ENCODE measurements at regions not wholly inside any gene's neighbourhood (a gene's known extent, or its start where the extent isn't known, plus 50 kb on each side); places are given as distances from the start of the nearest gene placed in this dataset.

- H3K79me2 ChIP-seq (ENCODE audit: low read length) = no peaks in the 10 kb centered on the region
- no peak overlapping the region for H3K4me2 ChIP-seq (ENCODE audit: low read depth, low read length, poor library complexity, severe bottlenecking)
- H3K27ac ChIP-seq (ENCODE audit: low read length) = no peak overlapping the region
- no peaks in the 10 kb centered on the region for H3K27me3 ChIP-seq (ENCODE audit: low read length)
- H3K4me1 ChIP-seq (ENCODE audit: low read length) = peaks cover 3% of the 10 kb centered on the region; the same call in 1 of the 2 replicates
- no peaks in the 10 kb centered on the region for H3K9me2 ChIP-seq (replicated peaks; ENCODE audit: insufficient read depth, low read length)
- H2AFZ ChIP-seq (ENCODE audit: low read length) = no peak overlapping the region
- H4K20me1 ChIP-seq (ENCODE audit: insufficient read depth, low read depth, low read length) = no peaks in the 10 kb centered on the region
- H3K4me3 ChIP-seq (ENCODE audit: low read length) = no peak overlapping the region
- no peaks in the 10 kb centered on the region for H3K36me3 ChIP-seq (ENCODE audit: insufficient read depth, low read length)
- H3K9ac ChIP-seq (ENCODE audit: low read length) = no peak overlapping the region
- no peaks in the 10 kb centered on the region for H3K9me3 ChIP-seq (ENCODE audit: low read length)
- peak; percentile 47 for DNase-seq
Measured at GRCh38 chr16:50941681-50942080, 199.8 kb downstream of the CYLD start.

- no peak overlapping the region for H3K4me3 ChIP-seq (ENCODE audit: low read length)
- H3K79me2 ChIP-seq (ENCODE audit: low read length) = no peaks in the 10 kb centered on the region
- H4K20me1 ChIP-seq (ENCODE audit: insufficient read depth, low read depth, low read length) = no peaks in the 10 kb centered on the region
- no peaks in the 10 kb centered on the region for H3K36me3 ChIP-seq (ENCODE audit: insufficient read depth, low read length)
- peaks cover 3% of the 10 kb centered on the region; the same call in 1 of the 2 replicates for H3K4me1 ChIP-seq (ENCODE audit: low read length)
- no peak overlapping the region for H3K27ac ChIP-seq (ENCODE audit: low read length)
- no peak overlapping the region for H2AFZ ChIP-seq (ENCODE audit: low read length)
- no peak for DNase-seq
- H3K27me3 ChIP-seq (ENCODE audit: low read length) = no peaks in the 10 kb centered on the region
- no peaks in the 10 kb centered on the region for H3K9me2 ChIP-seq (replicated peaks; ENCODE audit: insufficient read depth, low read length)
- H3K4me2 ChIP-seq (ENCODE audit: low read depth, low read length, poor library complexity, severe bottlenecking) = no peak overlapping the region
- H3K9ac ChIP-seq (ENCODE audit: low read length) = no peak overlapping the region
- H3K9me3 ChIP-seq (ENCODE audit: low read length) = no peaks in the 10 kb centered on the region
Measured at GRCh38 chr16:50940275-50940854, 198.5 kb downstream of the CYLD start.

GRCh38 chr16:50939356-50939755 lies 197.5 kb downstream of the CYLD start:
- DNase-seq = no peak
- Histone ChIP-seq H3K4me1 (ENCODE audit: low read length) (peaks cover 3% of the 10 kb centered on the region; the same call in 1 of the 2 replicates), H3K79me2 (ENCODE audit: low read length) (no peaks in the 10 kb centered on the region), H2AFZ (ENCODE audit: low read length) (no peak overlapping the region), H3K4me3 (ENCODE audit: low read length) (no peak overlapping the region), H3K9me3 (ENCODE audit: low read length) (no peaks in the 10 kb centered on the region), H3K27ac (ENCODE audit: low read length) (no peak overlapping the region), H3K4me2 (ENCODE audit: low read depth, low read length, poor library complexity, severe bottlenecking) (no peak overlapping the region), H4K20me1 (ENCODE audit: insufficient read depth, low read depth, low read length) (no peaks in the 10 kb centered on the region), H3K9ac (ENCODE audit: low read length) (no peak overlapping the region), H3K27me3 (ENCODE audit: low read length) (no peaks in the 10 kb centered on the region), H3K9me2 (replicated peaks; ENCODE audit: insufficient read depth, low read length) (no peaks in the 10 kb centered on the region), H3K36me3 (ENCODE audit: insufficient read depth, low read length) (no peaks in the 10 kb centered on the region)

GRCh38 chr16:50938932-50939331 lies 197.0 kb downstream of the CYLD start:
- no peak for DNase-seq
- Histone ChIP-seq H3K27me3 (ENCODE audit: low read length) (no peaks in the 10 kb centered on the region), H3K27ac (ENCODE audit: low read length) (no peak overlapping the region), H3K9ac (ENCODE audit: low read length) (no peak overlapping the region), H3K9me3 (ENCODE audit: low read length) (no peaks in the 10 kb centered on the region), H3K4me3 (ENCODE audit: low read length) (no peak overlapping the region), H3K4me2 (ENCODE audit: low read depth, low read length, poor library complexity, severe bottlenecking) (no peak overlapping the region), H3K4me1 (ENCODE audit: low read length) (peaks cover 3% of the 10 kb centered on the region; the same call in 1 of the 2 replicates), H2AFZ (ENCODE audit: low read length) (no peak overlapping the region), H3K79me2 (ENCODE audit: low read length) (no peaks in the 10 kb centered on the region), H3K36me3 (ENCODE audit: insufficient read depth, low read length) (no peaks in the 10 kb centered on the region), H3K9me2 (replicated peaks; ENCODE audit: insufficient read depth, low read length) (no peaks in the 10 kb centered on the region), H4K20me1 (ENCODE audit: insufficient read depth, low read depth, low read length) (no peaks in the 10 kb centered on the region)

GRCh38 chr16:50933262-50933661 lies 191.4 kb downstream of the CYLD start:
- H3K9me3 ChIP-seq (ENCODE audit: low read length) = no peaks in the 10 kb centered on the region
- no peak overlapping the region for H3K9ac ChIP-seq (ENCODE audit: low read length)
- no peaks in the 10 kb centered on the region for H4K20me1 ChIP-seq (ENCODE audit: insufficient read depth, low read depth, low read length)
- no peaks in the 10 kb centered on the region for H3K36me3 ChIP-seq (ENCODE audit: insufficient read depth, low read length)
- H3K4me1 ChIP-seq (ENCODE audit: low read length) = no peaks in the 10 kb centered on the region
- no peaks in the 10 kb centered on the region for H3K27me3 ChIP-seq (ENCODE audit: low read length)
- no peaks in the 10 kb centered on the region for H3K9me2 ChIP-seq (replicated peaks; ENCODE audit: insufficient read depth, low read length)
- DNase-seq = no peak
- H3K79me2 ChIP-seq (ENCODE audit: low read length) = no peaks in the 10 kb centered on the region
- H3K4me2 ChIP-seq (ENCODE audit: low read depth, low read length, poor library complexity, severe bottlenecking) = no peak overlapping the region
- no peak overlapping the region for H2AFZ ChIP-seq (ENCODE audit: low read length)
- no peak overlapping the region for H3K27ac ChIP-seq (ENCODE audit: low read length)
- no peak overlapping the region for H3K4me3 ChIP-seq (ENCODE audit: low read length)

GRCh38 chr16:50932348-50932935 lies 190.6 kb downstream of the CYLD start:
- Histone ChIP-seq H4K20me1 (ENCODE audit: insufficient read depth, low read depth, low read length) (no peaks in the 10 kb centered on the region), H3K4me2 (ENCODE audit: low read depth, low read length, poor library complexity, severe bottlenecking) (no peak overlapping the region), H3K9me2 (replicated peaks; ENCODE audit: insufficient read depth, low read length) (no peaks in the 10 kb centered on the region), H3K27ac (ENCODE audit: low read length) (no peak overlapping the region), H3K4me3 (ENCODE audit: low read length) (no peak overlapping the region), H3K27me3 (ENCODE audit: low read length) (no peaks in the 10 kb centered on the region), H3K9me3 (ENCODE audit: low read length) (no peaks in the 10 kb centered on the region), H3K4me1 (ENCODE audit: low read length) (no peaks in the 10 kb centered on the region), H2AFZ (ENCODE audit: low read length) (no peak overlapping the region), H3K79me2 (ENCODE audit: low read length) (no peaks in the 10 kb centered on the region), H3K9ac (ENCODE audit: low read length) (no peak overlapping the region), H3K36me3 (ENCODE audit: insufficient read depth, low read length) (no peaks in the 10 kb centered on the region)
- DNase-seq = no peak

GRCh38 chr16:50928065-50928464 lies 186.2 kb downstream of the CYLD start:
- no peak for DNase-seq
- no peaks in the 10 kb centered on the region for H3K27me3 ChIP-seq (ENCODE audit: low read length)
- H4K20me1 ChIP-seq (ENCODE audit: insufficient read depth, low read depth, low read length) = no peaks in the 10 kb centered on the region
- no peak overlapping the region for H3K4me2 ChIP-seq (ENCODE audit: low read depth, low read length, poor library complexity, severe bottlenecking)
- H3K9ac ChIP-seq (ENCODE audit: low read length) = no peak overlapping the region
- H3K4me1 ChIP-seq (ENCODE audit: low read length) = no peaks in the 10 kb centered on the region
- H3K9me2 ChIP-seq (replicated peaks; ENCODE audit: insufficient read depth, low read length) = no peaks in the 10 kb centered on the region
- no peak overlapping the region for H3K27ac ChIP-seq (ENCODE audit: low read length)
- no peaks in the 10 kb centered on the region for H3K9me3 ChIP-seq (ENCODE audit: low read length)
- H3K4me3 ChIP-seq (ENCODE audit: low read length) = no peak overlapping the region
- H2AFZ ChIP-seq (ENCODE audit: low read length) = no peak overlapping the region
- no peaks in the 10 kb centered on the region for H3K79me2 ChIP-seq (ENCODE audit: low read length)
- H3K36me3 ChIP-seq (ENCODE audit: insufficient read depth, low read length) = no peaks in the 10 kb centered on the region

GRCh38 chr16:50925758-50926357 lies 184.0 kb downstream of the CYLD start:
- Histone ChIP-seq H4K20me1 (ENCODE audit: insufficient read depth, low read depth, low read length) (no peaks in the 10 kb centered on the region), H3K4me2 (ENCODE audit: low read depth, low read length, poor library complexity, severe bottlenecking) (no peak overlapping the region)

More at GRCh38 chr16:50925758-50926357, 184.0 kb downstream of the CYLD start:
- H3K4me3 ChIP-seq (ENCODE audit: low read length) = no peak overlapping the region
- no peak overlapping the region for H2AFZ ChIP-seq (ENCODE audit: low read length)
- no peaks in the 10 kb centered on the region for H3K79me2 ChIP-seq (ENCODE audit: low read length)
- H3K4me1 ChIP-seq (ENCODE audit: low read length) = no peaks in the 10 kb centered on the region
- H3K9me2 ChIP-seq (replicated peaks; ENCODE audit: insufficient read depth, low read length) = no peaks in the 10 kb centered on the region
- no peaks in the 10 kb centered on the region for H3K36me3 ChIP-seq (ENCODE audit: insufficient read depth, low read length)
- no peaks in the 10 kb centered on the region for H3K9me3 ChIP-seq (ENCODE audit: low read length)
- H3K27me3 ChIP-seq (ENCODE audit: low read length) = no peaks in the 10 kb centered on the region
- no peak overlapping the region for H3K9ac ChIP-seq (ENCODE audit: low read length)
- DNase-seq = no peak
- no peak overlapping the region for H3K27ac ChIP-seq (ENCODE audit: low read length)

Measured in Karpas-422 (cell line).